ENCODE measurements at regions not wholly inside any gene's neighbourhood (a gene's known extent, or its start where the extent isn't known, plus 50 kb on each side); places are given as distances from the start of the nearest gene placed in this dataset.

GRCh38 chr3:21049334-21050062 is 701.5 kb downstream of the ZNF385D start:
- Histone ChIP-seq H3K27me3 (no peaks in the 10 kb centered on the region), H3K36me3 (no peaks in the 10 kb centered on the region), H3K27ac (no peak overlapping the region), H3K9me3 (no peaks in the 10 kb centered on the region), H3K4me1 (no peaks in the 10 kb centered on the region), H3K4me3 (replicated peaks in 1 of 3) (no peak overlapping the region)
- intact Hi-C loops (cut with DNase I) = no loop called here
- 82% methylated on average over 7 of the region's 7 CpGs for WGBS, 2 donors
- no peak for TF ChIP-seq CTCF (IDR thresholded peaks at IDR 0.05)
- no peak for TF ChIP-seq POLR2A (IDR thresholded peaks at IDR 0.05)
- DNase-seq = no peak

GRCh38 chr3:21043139-21043538 is 707.9 kb downstream of the ZNF385D start:
- no peaks in the 10 kb centered on the region for H3K36me3 ChIP-seq
- H3K27me3 ChIP-seq = no peaks in the 10 kb centered on the region
- no peaks in the 10 kb centered on the region for H3K9me3 ChIP-seq
- H3K4me3 ChIP-seq (replicated peaks in 1 of 3) = no peak overlapping the region
- no peaks in the 10 kb centered on the region for H3K4me1 ChIP-seq
- intact Hi-C loops (cut with DNase I) = no loop called here
- H3K27ac ChIP-seq = no peak overlapping the region
- no peak for TF ChIP-seq POLR2A (IDR thresholded peaks at IDR 0.05)
- TF ChIP-seq CTCF (IDR thresholded peaks at IDR 0.05) = no peak
- 62 to 71% methylated on average over 1 of the region's 1 CpG for WGBS, 2 donors
- no peak for DNase-seq

GRCh38 chr3:21042184-21042583 is 708.8 kb downstream of the ZNF385D start:
- Histone ChIP-seq H3K4me3 (replicated peaks in 1 of 3) (no peak overlapping the region), H3K36me3 (no peaks in the 10 kb centered on the region), H3K9me3 (no peaks in the 10 kb centered on the region), H3K4me1 (no peaks in the 10 kb centered on the region), H3K27ac (no peak overlapping the region), H3K27me3 (no peaks in the 10 kb centered on the region)
- 92 to 96% methylated on average over 9 of the region's 9 CpGs for WGBS, 2 donors
- no peak for DNase-seq
- intact Hi-C loops (cut with DNase I) = no loop called here
- TF ChIP-seq CTCF (IDR thresholded peaks at IDR 0.05) (no peak), POLR2A (IDR thresholded peaks at IDR 0.05) (no peak)

- Histone ChIP-seq H3K27me3 (no peaks in the 10 kb centered on the region), H3K4me1 (no peaks in the 10 kb centered on the region), H3K9me3 (no peaks in the 10 kb centered on the region), H3K27ac (no peak overlapping the region), H3K36me3 (no peaks in the 10 kb centered on the region), H3K4me3 (replicated peaks in 1 of 3) (no peak overlapping the region)
- TF ChIP-seq CTCF (IDR thresholded peaks at IDR 0.05) = no peak
- no peak for TF ChIP-seq POLR2A (IDR thresholded peaks at IDR 0.05)
- DNase-seq = no peak
- intact Hi-C loops (cut with DNase I) = no loop called here
- WGBS, 2 donors = 57 to 86% methylated on average over 1 of the region's 1 CpG
Observed at GRCh38 chr3:21041621-21042020, 709.4 kb downstream of the ZNF385D start.

- Histone ChIP-seq H3K36me3 (no peaks in the 10 kb centered on the region), H3K4me1 (no peaks in the 10 kb centered on the region), H3K4me3 (replicated peaks in 1 of 3) (no peak overlapping the region), H3K9me3 (no peaks in the 10 kb centered on the region), H3K27ac (no peak overlapping the region), H3K27me3 (no peaks in the 10 kb centered on the region)
- intact Hi-C loops (cut with DNase I) = no loop called here
- DNase-seq = no peak
- TF ChIP-seq CTCF (IDR thresholded peaks at IDR 0.05) = no peak
- TF ChIP-seq POLR2A (IDR thresholded peaks at IDR 0.05) = no peak
- WGBS, 2 donors = 96 to 97% methylated on average over 1 of the region's 1 CpG
Observed at GRCh38 chr3:21036888-21037287, 714.1 kb downstream of the ZNF385D start.

All from thyroid gland (tissue), 4 donors.